Neural progenitor cell (in vitro differentiated cells): ENCODE measurements at regions not wholly inside any gene's neighbourhood (a gene's known extent, or its start where the extent isn't known, plus 50 kb on each side); places are given as distances from the start of the nearest gene placed in this dataset.

Experiments
- DNase-seq: peaks from one replicate; pipeline ENCODE4 v3.0.0-alpha.2; 2016; ENCODE audit warnings: low spot score
- H2AFZ ChIP-seq: fragments of 200-600 bp; sonication (generic); replicated peaks from 2 replicates; pipeline ENCODE4 v1.6.1; 2016; ENCODE audit warnings: antibody characterized with exemption
- H3F3A ChIP-seq: fragments of 200-600 bp; sonication (generic); 2 replicates; pipeline ENCODE4 v1.6.1; 2016; ENCODE audit warnings: antibody characterized with exemption, low read depth
- H3K27ac ChIP-seq: fragments of 200-600 bp; sonication (generic); 2 replicates; pipeline ENCODE4 v1.5.1; 2016; ENCODE audit warnings: mild to moderate bottlenecking
- H3K27me3 ChIP-seq: fragments of 200-600 bp; sonication (generic); 2 replicates; pipeline ENCODE4 v1.6.1; 2016; ENCODE audit warnings: mild to moderate bottlenecking, moderate library complexity
- H3K36me3 ChIP-seq: fragments of 200-600 bp; sonication (generic); 2 replicates; pipeline ENCODE4 v1.5.1; 2016
- H3K4me1 ChIP-seq: fragments of 200-600 bp; sonication (generic); 2 replicates; pipeline ENCODE4 v1.6.1; 2016; ENCODE audit warnings: mixed run types
- H3K4me2 ChIP-seq: fragments of 200-600 bp; sonication (generic); 2 replicates; pipeline ENCODE4 v1.6.1; 2016
- H3K4me3 ChIP-seq: fragments of 200-600 bp; sonication (generic); 2 replicates; pipeline ENCODE4 v1.5.1; 2016
- H3K79me2 ChIP-seq: fragments of 200-600 bp; sonication (generic); 2 replicates; pipeline ENCODE4 v1.6.1; 2016; ENCODE audit warnings: low read depth
- H3K9ac ChIP-seq: fragments of 200-600 bp; sonication (generic); 2 replicates; pipeline ENCODE4 v1.6.1; 2016
- H3K9me3 ChIP-seq: fragments of 200-600 bp; sonication (generic); 2 replicates; pipeline ENCODE4 v1.5.1; 2016; ENCODE audit warnings: low read depth
- H4K20me1 ChIP-seq: fragments of 200-600 bp; sonication (generic); 2 replicates; pipeline ENCODE4 v1.6.1; 2016; ENCODE audit warnings: low read depth
- H3K27ac Mint-ChIP-seq: 3 replicates; pipeline ENCODE4 v1.8.0; 2021; ENCODE audit warnings: mixed read lengths
- H3K27me3 Mint-ChIP-seq: 2 replicates; pipeline ENCODE4 v1.8.0; 2022; ENCODE audit warnings: low read depth, mild to moderate bottlenecking, inconsistent platforms, moderate library complexity, mixed read lengths; ENCODE audit not compliant: insufficient read depth
- H3K36me3 Mint-ChIP-seq: 3 replicates; pipeline ENCODE4 v1.8.0; 2021; ENCODE audit warnings: mixed read lengths
- H3K4me1 Mint-ChIP-seq: 3 replicates; pipeline ENCODE4 v1.8.0; 2021; ENCODE audit warnings: mixed read lengths
- H3K4me3 Mint-ChIP-seq: 3 replicates; pipeline ENCODE4 v1.8.0; 2021; ENCODE audit warnings: mild to moderate bottlenecking, moderate library complexity, mixed read lengths
- H3K9me3 Mint-ChIP-seq: 3 replicates; pipeline ENCODE4 v1.8.0; 2020; ENCODE audit warnings: mixed read lengths
- CTCF ChIP-seq: fragments of 200-600 bp; sonication (generic); IDR thresholded peaks from 2 replicates; pipeline ENCODE4 v1.5.1; 2017; ENCODE audit warnings: antibody characterized with exemption, mild to moderate bottlenecking
- EZH2 ChIP-seq: fragments of 200-600 bp; sonication (generic); IDR thresholded peaks from 2 replicates; pipeline ENCODE4 v1.6.1; 2017; ENCODE audit warnings: antibody characterized with exemption, mild to moderate bottlenecking, moderate library complexity
- EZH2phosphoT487 ChIP-seq: fragments of 200-600 bp; sonication (generic); IDR thresholded peaks from 2 replicates; pipeline ENCODE4 v1.6.1; 2017; ENCODE audit warnings: antibody characterized with exemption

GRCh38 chr1:187471555-187471954 is 642.8 kb downstream of the PLA2G4A start:
- H3K9me3 ChIP-seq: no peaks in the 10 kb centered on the region
- H3K4me2 ChIP-seq: no peak overlapping the region
- H3K4me1 Mint-ChIP-seq: no peaks in the 10 kb centered on the region
- no peaks in the 10 kb centered on the region for H4K20me1 ChIP-seq
- H3K79me2 ChIP-seq: no peaks in the 10 kb centered on the region
- no peaks in the 10 kb centered on the region for H3K27me3 ChIP-seq
- H3K27ac Mint-ChIP-seq: no peak overlapping the region
- no peaks in the 10 kb centered on the region for H3K9me3 Mint-ChIP-seq
- no peaks in the 10 kb centered on the region for H3F3A ChIP-seq
- peaks cover 4% of the 10 kb centered on the region for H3K4me1 ChIP-seq
- no peaks in the 10 kb centered on the region for H3K36me3 ChIP-seq
- TF ChIP-seq CTCF (no peak), EZH2phosphoT487 (no peak), EZH2 (no peak)
- no peaks in the 10 kb centered on the region for H3K27me3 Mint-ChIP-seq
- no peak for DNase-seq
- H3K9ac ChIP-seq: no peak overlapping the region
- H2AFZ ChIP-seq: no peak overlapping the region
- H3K4me3 ChIP-seq: no peak overlapping the region
- no peak overlapping the region for H3K27ac ChIP-seq
- H3K36me3 Mint-ChIP-seq: no peaks in the 10 kb centered on the region
- no peak overlapping the region for H3K4me3 Mint-ChIP-seq

- no peaks in the 10 kb centered on the region for H4K20me1 ChIP-seq
- Mint-ChIP-seq H3K4me1 (no peaks in the 10 kb centered on the region), H3K4me3 (no peak overlapping the region), H3K9me3 (peaks cover 4% of the 10 kb centered on the region), H3K36me3 (no peaks in the 10 kb centered on the region), H3K27ac (no peak overlapping the region), H3K27me3 (no peaks in the 10 kb centered on the region)
- H3K4me1 ChIP-seq: no peaks in the 10 kb centered on the region
- H3K36me3 ChIP-seq: no peaks in the 10 kb centered on the region
- no peaks in the 10 kb centered on the region for H3K27me3 ChIP-seq
- H3K27ac ChIP-seq: no peak overlapping the region
- no peaks in the 10 kb centered on the region for H3F3A ChIP-seq
- no peak for TF ChIP-seq EZH2phosphoT487
- TF ChIP-seq CTCF: no peak
- TF ChIP-seq EZH2: no peak
- no peak for DNase-seq
- H3K9ac ChIP-seq: no peak overlapping the region
- no peak overlapping the region for H3K4me2 ChIP-seq
- no peaks in the 10 kb centered on the region for H3K79me2 ChIP-seq
- H3K9me3 ChIP-seq: no peaks in the 10 kb centered on the region
- no peak overlapping the region for H3K4me3 ChIP-seq
- H2AFZ ChIP-seq: no peak overlapping the region
Measured at GRCh38 chr1:187474336-187474735, 645.6 kb downstream of the PLA2G4A start.

DNA sequence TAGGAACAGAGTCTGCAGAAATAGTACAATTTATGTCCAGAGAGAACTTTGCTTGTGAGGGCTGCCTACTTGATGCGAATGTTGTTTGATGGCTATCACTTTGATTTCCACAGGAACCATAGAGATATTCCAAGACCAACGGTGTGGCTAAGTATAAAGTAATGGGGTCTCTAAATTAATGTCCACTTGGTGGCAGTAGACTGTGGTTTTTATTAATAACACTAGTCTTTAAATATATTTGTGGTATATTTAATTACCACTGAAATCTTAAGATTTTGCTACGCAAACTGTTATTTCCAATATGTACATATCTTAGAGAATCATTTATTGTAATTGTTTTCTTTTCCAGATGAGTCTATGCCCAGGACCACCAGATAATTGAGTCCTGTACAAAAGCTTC is 647.9 kb downstream of the PLA2G4A start:
- Histone ChIP-seq H3K4me3 (no peak overlapping the region), H3F3A (no peaks in the 10 kb centered on the region), H3K79me2 (no peaks in the 10 kb centered on the region), H3K9ac (no peak overlapping the region), H3K9me3 (no peaks in the 10 kb centered on the region), H3K27me3 (no peaks in the 10 kb centered on the region), H3K4me1 (no peaks in the 10 kb centered on the region), H2AFZ (no peak overlapping the region), H3K36me3 (no peaks in the 10 kb centered on the region), H3K4me2 (no peak overlapping the region), H3K27ac (no peak overlapping the region), H4K20me1 (no peaks in the 10 kb centered on the region)
- Mint-ChIP-seq H3K9me3 (peaks cover 4% of the 10 kb centered on the region), H3K27ac (no peak overlapping the region), H3K36me3 (no peaks in the 10 kb centered on the region), H3K4me3 (no peak overlapping the region), H3K27me3 (no peaks in the 10 kb centered on the region), H3K4me1 (no peaks in the 10 kb centered on the region)
- DNase-seq: peak; percentile 13
- TF ChIP-seq EZH2phosphoT487: no peak
- TF ChIP-seq EZH2: no peak
- peak; percentile 54 for TF ChIP-seq CTCF

DNA sequence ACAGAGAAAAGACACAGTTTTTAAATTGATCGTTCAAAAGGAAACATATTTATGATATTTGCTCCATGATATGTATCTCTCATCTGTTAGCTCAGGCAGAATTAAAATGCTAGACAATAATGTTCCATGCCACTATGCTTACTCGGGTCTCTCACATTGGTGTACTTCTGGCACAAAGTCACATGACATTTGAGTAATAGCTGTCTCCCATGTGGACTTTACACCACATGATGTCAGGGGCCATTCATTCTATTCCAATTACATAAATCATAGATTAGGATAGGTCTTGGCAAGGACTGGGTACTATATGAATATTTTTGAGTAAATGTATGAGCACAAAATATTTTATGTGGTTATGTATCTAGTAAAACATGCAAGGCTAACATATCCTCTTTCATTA is 648.4 kb downstream of the PLA2G4A start:
- Histone ChIP-seq H3K9me3 (no peaks in the 10 kb centered on the region), H3K27ac (no peak overlapping the region), H3F3A (no peaks in the 10 kb centered on the region), H2AFZ (no peak overlapping the region), H3K4me3 (no peak overlapping the region), H3K4me2 (no peak overlapping the region), H3K4me1 (no peaks in the 10 kb centered on the region), H3K79me2 (no peaks in the 10 kb centered on the region), H3K36me3 (no peaks in the 10 kb centered on the region), H3K27me3 (no peaks in the 10 kb centered on the region), H4K20me1 (no peaks in the 10 kb centered on the region), H3K9ac (no peak overlapping the region)
- Mint-ChIP-seq H3K4me1 (no peaks in the 10 kb centered on the region), H3K9me3 (peaks cover 4% of the 10 kb centered on the region), H3K4me3 (no peak overlapping the region), H3K36me3 (no peaks in the 10 kb centered on the region), H3K27me3 (no peaks in the 10 kb centered on the region), H3K27ac (no peak overlapping the region)
- DNase-seq: no peak
- TF ChIP-seq EZH2 (no peak), EZH2phosphoT487 (no peak), CTCF (no peak)
